Renal cortex interstitium (tissue), 11 donors: ENCODE measurements at regions not wholly inside any gene's neighbourhood (a gene's known extent, or its start where the extent isn't known, plus 50 kb on each side); places are given as distances from the start of the nearest gene placed in this dataset.

Experiments
- DNase-seq, 11 donors: peaks; one replicate each; pipeline ENCODE4 v3.0.0-alpha.2; 2013; ENCODE audit warnings: low read depth in 9 of 11, low spot score in 4 of 11; ENCODE audit errors: extremely low read depth in 1 of 11

DNA sequence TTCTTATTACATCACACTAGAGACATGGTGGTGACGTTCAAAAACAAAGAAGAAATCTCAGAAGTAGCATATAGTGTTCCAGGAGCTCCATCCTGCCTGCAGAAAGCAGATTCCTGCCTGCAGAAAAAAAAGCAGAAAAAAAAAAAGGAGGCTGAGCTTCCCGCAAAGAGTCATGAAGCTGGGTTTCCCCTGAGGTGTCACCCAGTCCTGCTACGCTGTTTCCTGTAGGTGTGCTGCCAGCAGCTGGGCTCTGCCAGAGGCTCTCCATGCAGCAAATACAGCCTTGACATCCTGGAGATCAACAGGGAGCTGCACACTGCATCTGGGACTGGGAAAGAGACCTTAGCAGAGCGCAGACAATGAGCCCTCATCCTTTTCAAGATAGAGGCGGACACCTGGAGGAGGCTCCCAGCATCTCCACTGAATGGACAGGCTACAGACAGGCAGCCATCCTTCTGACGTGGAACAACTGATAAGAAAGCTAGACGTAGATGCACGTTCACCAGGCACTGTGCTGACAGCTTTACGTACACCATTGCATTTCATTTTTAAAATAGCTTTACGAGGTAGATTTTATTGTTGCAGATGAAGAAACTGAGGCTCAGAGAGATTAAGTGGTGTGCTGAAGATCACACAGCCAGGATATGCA, 350.9 kb downstream of the FOXO1 start:
- no peak for DNase-seq

DNA sequence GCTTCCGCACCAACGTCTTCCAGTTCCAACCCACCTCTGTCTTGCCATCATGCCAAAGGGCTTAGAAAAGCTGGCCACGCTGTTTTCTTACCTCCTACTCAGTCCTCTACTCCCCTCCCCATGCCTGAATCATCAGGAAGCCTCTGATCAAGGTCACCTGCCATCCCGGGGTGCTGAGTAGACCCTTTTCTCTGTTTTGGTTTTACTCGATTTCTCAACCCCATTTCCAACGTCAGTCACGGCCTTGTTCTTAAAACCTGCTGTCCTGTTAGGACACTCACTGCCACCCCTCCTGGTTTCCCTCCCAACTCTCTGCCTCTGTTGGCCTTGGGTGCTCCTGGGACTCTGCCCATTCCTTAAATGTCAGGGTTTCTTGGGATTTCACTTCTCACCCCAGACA, 350.1 kb downstream of the FOXO1 start:
- no peak for DNase-seq

DNA sequence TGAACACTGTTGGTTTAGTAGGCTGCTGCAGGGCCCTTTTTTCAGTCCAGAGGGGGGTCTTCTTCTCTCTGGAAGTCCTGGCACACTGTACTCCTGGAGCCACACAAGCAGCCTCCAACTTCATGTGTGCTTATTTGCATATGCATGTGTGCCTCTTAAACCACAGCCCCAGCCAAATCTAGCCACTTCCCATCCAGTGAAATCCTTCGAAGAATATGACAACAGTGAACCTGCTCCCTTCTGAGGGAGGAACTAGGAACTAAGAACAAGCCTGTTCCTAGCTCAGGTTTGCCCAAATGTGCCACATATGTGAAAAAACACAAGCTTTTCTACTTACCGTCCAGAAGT, 348.5 kb downstream of the FOXO1 start:
- no peak for DNase-seq

DNA sequence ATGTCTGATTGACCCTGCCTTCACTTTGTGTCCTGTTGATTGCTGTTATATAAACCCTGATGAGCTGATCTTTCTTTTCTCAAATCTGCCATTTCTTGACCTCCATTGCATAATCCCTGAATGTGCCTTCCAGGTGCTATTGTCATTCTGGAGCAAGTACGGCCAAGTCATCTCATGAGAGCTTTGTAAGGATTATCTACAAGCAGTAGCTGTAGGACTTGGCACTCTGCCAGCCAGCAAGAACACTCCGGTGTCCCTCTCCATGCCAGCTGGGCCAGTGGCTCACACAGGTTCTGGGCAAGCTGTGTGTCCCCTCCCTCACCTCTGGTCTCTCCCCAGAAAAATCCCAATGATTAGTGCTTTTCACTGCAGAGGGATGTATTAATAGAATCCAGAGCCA, 348.1 kb downstream of the FOXO1 start:
- no peak for DNase-seq

DNA sequence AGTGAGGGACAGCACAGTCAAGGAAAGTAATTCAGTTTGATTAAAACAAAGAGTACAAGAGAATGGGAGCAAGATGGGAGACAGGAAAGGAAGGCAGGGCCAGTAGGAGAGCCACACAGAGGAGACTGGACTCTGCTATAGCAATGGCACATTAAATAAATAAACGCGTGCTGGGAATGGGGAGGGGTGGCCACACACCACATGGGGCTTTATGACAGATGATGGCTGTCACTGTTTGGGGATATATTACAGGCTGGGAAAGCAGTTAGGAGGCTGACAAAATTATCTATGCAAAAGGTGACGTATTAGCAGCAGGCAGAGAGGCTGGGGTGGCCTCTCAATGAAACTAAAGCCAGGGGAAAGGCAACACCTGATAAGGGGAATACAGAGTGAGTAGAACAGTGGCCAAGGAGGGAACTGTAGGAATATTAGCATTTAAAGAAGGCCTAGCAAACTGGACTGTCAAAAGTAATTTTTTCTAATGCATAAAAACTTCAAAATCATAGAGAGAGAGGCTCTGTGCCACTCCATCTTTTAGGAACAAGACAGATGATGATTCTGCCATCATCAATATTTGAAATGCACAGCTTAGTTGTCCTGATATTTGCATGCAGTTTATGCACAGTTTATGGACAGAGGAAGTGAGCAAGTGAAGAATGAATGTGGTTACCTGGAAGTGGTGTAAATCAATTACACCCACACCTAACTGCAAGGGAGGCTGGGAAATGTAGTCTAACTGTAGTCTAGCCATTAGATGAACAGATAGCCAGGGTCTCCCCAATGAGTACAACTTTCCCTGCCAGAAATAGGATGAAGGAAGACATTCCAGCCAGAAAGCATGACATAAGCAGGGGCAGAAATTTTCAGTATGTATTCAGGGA, 346.5 kb downstream of the FOXO1 start:
- DNase-seq, result no peak

DNA sequence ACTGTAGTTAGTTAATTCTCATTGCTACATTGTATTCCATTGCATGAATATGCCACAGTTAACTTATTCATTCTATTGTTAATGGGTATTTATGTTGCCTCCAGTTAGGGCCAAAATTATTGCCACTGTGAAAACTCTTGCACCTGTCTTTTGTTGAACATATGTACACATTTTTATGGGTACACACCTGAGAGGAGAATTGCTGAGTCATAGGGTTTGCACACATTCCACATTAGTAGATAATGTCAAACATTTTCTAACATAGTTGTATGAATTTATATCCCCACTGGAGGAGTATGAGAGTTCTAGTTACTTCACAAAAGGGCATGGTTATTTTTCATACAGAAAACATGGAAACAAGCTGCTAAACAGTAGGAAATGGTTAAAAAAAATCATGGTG, 338.4 kb downstream of the FOXO1 start:
- no peak for DNase-seq

DNA sequence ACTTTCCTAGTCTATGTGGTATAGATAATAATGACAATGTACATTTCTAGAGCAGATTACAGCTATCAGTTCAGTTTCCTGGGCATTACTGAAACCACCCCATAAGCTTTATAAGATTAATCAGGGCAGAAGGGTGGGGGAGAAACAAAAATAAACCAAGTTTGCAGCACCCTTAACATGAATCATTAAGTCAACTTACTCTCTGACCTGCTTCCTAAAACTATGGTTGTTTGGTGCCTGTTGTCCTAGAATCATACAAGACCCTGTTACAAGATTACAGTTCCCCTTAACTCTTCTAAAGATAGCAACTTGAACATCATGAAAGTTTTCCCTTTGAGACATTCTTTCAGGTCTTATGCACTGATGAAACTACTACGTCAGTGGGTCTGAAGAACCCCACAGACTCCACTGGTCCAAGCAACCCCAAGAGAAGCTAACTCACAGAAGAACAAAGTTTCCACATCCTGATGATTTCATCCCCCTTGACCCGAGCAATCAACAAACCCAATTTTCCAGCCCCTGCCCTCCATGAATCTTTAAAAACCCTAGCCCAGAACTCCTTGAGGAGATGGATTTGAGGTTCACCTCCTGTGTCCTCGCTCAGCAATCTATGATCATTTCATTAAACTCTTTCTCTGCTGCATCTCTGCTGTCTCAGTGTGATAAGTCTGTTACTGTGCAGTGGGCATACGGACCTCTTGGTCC, 336.5 kb downstream of the FOXO1 start:
- DNase-seq, result no peak

DNA sequence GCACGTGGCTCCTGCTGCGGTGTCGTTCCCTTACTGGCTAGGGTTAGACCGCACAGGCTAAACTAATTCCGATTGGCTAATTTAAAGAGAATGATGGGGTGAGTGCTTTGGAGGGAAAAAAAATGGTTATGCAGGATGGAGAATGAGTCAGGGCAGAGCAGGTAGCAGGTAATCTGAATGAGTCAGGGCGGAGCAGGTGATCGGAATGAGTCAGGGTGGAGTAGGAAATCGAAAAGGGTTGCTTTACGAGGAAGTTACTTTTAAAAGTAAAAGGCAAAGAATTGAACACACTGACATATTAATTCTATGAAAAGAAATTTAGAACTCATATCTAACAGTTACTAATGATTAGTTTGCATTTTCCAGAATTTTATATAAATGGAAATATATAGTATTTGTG, 335.5 kb downstream of the FOXO1 start:
- DNase-seq, result no peak

DNA sequence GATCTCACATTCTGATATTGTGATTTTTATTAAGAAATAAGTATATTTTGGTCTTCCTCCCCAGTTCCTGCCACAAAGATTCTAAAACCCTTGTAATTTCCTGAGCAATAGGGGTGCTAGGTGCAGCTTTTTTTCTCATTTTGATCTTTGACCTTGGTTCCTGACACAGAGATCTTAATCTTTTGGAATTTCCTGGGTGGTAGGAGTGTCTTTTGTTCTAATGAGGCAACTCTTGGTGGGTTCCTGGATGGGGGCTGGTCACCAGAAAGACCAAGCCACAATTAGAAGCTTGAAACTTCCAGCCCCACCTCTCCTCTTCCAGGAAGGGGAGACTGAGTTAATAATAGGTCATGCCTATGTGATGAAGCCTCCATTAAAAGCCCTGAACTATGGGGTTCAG, 334.6 kb downstream of the FOXO1 start:
- DNase-seq, result no peak

DNA sequence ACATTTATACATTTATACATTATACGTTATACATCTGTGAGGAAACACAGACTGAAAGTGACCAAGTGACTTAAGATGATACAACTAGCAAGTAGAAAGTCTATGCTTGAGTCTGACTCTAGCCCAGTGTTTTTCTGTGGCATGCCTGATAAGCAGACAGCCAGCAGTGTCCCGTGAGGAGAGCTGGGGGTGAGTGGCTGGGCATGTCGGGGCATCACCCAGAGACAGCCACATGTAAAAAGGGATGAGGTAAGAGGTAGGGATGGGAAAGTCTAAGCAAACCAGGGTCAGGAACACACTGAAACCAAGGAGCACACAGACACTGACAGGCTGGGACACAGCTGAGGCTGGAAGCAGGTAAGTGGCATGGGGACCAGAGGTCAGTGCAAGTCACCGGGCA, 333.2 kb downstream of the FOXO1 start:
- no peak for DNase-seq

DNA sequence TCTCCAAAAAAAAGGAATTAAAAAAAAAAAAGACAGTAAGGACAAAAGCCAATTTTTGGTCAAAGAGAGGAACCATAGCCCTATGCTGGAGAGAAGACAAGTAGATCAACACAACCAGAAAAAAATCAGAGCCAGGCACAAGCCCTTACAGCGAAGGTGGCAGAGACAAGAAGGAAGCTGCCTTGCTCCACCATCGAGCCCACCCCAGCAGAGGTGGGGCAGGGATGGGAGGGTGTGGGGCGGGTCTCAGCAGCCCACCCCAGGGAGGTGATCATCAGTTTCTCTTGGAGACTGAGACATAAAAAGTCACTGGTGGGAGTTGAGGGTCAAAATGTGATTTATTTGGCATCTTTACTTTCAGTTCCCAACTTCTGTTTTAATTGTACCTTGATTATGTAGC, 332.4 kb downstream of the FOXO1 start:
- no peak for DNase-seq

DNA sequence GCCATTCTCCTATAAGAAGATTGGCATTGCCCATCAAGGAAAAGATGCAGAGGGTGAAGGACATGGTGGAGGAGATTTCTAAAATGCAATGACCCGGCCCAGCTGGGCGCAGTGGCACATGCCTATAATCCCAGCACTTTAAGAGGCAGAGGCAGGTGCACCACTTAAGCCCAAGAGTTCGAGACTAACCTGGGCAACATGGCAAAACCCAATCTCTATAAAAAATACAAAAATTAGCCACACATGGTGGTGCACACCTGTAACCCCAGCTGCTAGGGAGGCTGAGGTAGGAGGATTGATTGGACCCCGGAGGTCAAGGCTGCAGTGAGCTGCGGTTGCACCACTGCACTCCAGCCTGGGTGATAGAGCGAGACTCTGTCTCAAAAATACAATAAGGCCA, 331.8 kb downstream of the FOXO1 start:
- no peak for DNase-seq

DNA sequence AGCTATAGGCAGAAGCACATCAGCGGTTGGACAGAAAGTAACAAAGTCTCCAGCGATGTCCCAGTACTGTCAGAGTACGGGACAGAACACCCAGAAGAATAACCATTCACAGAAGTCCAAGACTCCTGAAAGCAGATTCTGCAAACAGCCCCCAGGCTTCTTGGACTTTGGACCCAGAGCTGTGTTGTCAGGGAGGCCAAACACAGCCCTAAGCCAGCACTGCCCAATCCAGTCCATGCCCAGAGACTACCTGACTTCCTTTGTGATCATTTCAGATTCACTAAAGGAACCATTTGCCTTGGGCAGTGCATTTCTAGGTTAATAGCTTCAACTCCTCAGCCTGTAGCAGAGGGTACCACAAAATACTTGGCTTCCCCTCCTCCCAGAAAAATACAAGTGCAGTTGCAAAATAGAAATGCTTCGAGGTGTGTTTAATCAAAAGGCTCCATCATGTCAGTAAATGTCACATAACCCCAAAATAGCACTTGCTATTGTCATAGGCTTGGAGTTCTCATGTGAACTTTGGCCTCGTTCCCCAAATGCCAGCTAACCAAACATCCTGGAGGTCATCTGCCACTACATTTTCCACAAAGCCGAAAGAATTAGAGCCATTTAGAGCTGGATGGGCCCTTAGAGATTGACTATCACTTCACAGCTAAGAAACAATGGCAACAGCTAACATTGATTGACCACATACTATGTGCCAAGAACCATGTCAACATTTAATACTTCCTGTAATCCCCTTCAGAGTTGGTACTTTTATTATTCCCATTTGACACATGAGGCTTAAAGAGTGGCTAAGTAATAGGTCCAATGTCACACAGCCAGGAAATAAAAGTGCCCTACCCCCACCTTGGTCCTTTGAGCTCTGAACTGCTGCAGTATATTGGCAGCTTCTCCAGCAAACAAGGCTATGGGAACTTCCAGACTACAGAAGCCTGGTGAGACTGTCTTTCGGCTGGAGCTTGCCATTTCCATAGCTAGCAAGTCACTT, 329.9 kb downstream of the FOXO1 start:
- no peak for DNase-seq

DNA sequence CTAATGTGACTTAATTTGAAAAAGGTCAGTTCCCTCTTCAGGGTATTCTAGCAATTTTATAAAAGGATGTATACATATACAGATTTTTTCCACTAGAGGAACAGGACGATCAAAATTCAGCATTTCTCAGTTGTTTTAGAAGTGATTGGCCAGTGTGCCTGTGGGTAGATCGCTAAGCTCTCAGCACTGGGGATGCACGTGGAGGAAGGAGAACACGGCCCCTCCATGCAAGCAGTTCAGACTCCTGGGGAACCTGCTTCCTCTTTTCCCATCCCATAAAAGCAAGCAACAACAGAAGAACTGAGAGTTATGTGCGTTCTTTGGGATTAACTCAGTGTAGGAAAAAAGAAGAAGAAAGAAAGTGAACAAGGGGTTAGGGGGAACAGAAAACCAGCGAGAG, 328.8 kb downstream of the FOXO1 start:
- DNase-seq, result no peak

DNA sequence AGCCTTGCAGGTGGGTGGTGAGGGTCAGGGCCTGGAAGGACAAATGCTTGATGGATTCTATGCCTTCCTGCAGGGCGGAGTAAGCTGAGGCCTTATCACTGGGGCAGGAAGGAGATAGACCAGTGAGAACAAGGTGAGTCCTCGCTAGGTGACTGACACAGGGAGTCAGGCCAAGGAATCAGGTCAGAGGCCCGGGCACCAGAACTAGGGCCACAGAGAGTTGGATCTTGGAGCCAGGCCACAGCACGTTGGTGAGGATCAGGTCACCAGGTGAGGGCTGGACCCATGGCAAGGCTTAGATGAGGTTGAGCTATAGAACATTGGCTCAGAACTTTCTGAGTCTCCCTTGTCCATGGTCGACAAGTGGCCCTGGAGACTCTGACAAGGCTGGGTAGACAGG, 328.2 kb downstream of the FOXO1 start:
- no peak for DNase-seq

DNA sequence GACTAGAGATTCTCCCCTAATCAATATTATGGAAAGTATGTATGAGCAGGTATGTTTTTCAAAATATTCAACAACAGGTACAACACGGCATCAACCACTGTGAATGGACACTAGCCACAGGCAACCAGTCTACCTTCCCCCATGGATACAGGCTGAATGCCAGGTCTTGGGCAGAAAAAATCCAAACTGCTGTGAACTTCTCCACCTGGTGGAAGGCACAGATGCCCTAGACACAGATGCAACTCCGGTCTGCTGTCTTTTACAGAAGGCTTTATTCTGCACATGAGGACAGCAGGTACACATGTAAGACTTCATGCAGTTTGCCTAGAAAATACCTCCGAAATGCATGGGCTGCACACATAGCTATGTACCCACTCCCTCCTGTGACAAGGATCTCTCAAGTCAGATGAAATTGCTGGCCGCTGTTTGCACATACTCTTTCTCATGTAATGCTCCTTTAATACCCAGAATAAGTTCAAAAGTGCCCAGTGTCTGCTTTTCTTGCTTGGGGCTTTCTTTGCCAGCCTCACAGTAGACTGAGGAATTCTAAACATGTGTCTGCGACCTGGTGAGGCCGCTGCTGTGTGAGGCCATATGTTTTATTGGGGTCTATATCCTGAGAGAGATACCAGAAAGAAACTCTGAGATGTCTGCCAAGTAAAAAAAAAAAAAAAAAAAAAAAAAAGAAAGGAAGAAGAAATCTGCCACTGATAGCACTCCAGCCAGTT, 325.9 kb downstream of the FOXO1 start:
- DNase-seq, result no peak

DNA sequence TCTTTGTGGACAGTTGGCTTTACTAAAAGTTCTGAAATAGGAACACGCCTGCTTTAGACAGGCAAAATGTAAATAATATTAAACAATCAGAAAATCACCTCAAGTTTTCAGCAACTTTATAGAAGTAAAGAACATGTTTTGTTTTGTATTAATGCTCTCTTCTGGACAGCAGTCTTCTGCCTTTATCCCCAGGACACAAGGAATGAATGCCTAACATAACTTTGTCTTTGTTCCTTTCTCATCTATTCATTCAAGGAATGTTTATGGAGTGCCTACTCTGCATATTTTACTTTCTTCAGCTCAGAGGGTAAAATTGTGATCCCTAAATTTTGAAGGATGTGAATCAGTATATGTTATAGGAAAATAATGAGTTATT, 325.4 kb downstream of the FOXO1 start:
- DNase-seq, result no peak

DNA sequence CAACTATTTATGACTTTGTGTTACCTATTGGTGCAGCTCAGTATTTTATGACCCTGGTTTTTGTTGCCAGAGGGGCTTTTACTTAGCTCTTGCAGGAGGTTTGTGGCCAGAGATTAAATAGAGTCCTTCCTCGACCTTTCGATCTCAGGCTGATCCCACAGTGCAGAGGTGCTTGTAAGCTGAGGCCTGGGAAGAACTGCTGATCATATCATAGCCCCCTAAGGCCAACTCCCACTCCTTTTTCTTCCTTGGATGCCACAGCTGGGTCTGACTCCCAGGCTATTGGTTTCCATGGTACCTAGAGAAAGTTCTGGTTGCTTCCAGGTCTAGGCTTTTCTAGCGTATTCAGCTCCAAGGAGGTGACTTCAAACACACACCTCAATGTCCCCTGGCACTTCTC, 324.9 kb downstream of the FOXO1 start:
- no peak for DNase-seq

DNA sequence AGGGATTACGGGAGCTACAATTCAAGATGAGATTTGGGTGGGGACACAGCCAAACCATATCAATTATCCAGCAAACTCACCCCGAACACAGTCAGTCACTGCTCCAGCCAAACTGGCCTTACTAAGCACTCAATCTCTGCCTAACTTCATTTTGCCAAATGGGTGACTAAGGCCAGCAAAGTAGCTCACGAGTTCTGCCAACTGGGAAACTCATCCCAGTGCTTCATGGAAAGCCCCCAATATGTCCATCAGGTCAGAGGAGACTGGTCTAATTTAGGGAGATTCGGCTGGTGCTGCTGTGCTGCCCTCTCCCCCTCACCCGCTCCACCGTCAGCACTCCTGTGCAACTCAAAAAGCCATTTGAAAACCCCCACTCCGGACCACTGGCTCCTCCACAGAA, 324.0 kb downstream of the FOXO1 start:
- DNase-seq, result no peak
